BE2C (cell line): ENCODE measurements at regions not wholly inside any gene's neighbourhood (a gene's known extent, or its start where the extent isn't known, plus 50 kb on each side); places are given as distances from the start of the nearest gene placed in this dataset.
"Not testable (repeated sequence)": the region's sequence is repeated elsewhere in the genome, so short reads cannot be mapped to it uniquely, and the experiment has no call there.

Experiments used
- DNase-seq: peaks from one replicate; pipeline ENCODE4 v3.0.0-alpha.2; 2020
- H3K27me3 ChIP-seq: fragments of 250-450 bp; sonication (Bioruptor Pico); 2 replicates; pipeline ENCODE4 v1.5.1; 2020; ENCODE audit warnings: mild to moderate bottlenecking
- H3K36me3 ChIP-seq: fragments of 250-450 bp; sonication (Bioruptor Pico); 2 replicates; pipeline ENCODE4 v1.5.1; 2020; ENCODE audit warnings: mild to moderate bottlenecking
- H3K4me1 ChIP-seq: fragments of 250-450 bp; sonication (Bioruptor Pico); 2 replicates; pipeline ENCODE4 v1.5.1; 2020
- H3K4me3 ChIP-seq: 2 replicates; pipeline ENCODE4 v1.5.1; 2011; ENCODE audit warnings: low read depth, low read length
- H3K9me3 ChIP-seq: fragments of 250-450 bp; sonication (Bioruptor Pico); 2 replicates; pipeline ENCODE4 v1.5.1; 2020
- TF ChIP-seq, protein P1 (sequence below): IDR thresholded peaks from 2 replicates; pipeline ENCODE4 v1.5.1; 2012; ENCODE audit warnings: mild to moderate bottlenecking, low read depth, low read length

- Histone ChIP-seq H3K27me3 (no peaks in the 10 kb centered on the region), H3K4me3 (no peak overlapping the region), H3K9me3 (no peaks in the 10 kb centered on the region), H3K36me3 (no peaks in the 10 kb centered on the region), H3K4me1 (no peaks in the 10 kb centered on the region)
- DNase-seq: no peak
- TF ChIP-seq, protein P1, sequence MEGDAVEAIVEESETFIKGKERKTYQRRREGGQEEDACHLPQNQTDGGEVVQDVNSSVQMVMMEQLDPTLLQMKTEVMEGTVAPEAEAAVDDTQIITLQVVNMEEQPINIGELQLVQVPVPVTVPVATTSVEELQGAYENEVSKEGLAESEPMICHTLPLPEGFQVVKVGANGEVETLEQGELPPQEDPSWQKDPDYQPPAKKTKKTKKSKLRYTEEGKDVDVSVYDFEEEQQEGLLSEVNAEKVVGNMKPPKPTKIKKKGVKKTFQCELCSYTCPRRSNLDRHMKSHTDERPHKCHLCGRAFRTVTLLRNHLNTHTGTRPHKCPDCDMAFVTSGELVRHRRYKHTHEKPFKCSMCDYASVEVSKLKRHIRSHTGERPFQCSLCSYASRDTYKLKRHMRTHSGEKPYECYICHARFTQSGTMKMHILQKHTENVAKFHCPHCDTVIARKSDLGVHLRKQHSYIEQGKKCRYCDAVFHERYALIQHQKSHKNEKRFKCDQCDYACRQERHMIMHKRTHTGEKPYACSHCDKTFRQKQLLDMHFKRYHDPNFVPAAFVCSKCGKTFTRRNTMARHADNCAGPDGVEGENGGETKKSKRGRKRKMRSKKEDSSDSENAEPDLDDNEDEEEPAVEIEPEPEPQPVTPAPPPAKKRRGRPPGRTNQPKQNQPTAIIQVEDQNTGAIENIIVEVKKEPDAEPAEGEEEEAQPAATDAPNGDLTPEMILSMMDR: no peak
These were observed 540.9 kb downstream of the PPP4R3C start for GRCh38 chrX:26922278-26922677.

DNA sequence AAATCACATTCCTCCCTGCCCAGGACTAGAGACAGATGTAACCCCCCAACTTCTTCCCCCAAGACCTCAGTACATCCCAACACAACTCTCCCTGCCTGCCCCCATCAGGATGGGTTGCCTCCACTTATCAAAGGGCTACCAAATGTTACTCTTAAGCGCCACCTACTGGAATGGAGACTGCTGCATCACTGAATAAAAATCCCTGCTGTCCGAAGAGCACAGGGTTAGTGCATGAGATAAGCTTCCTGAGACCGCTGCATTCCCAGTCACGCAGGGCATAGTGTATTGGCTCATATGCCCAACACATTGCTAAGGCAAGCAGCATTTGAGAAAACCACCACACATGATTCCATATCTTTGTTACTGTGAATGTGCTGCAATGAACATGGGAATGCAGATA is 544.5 kb downstream of the PPP4R3C start:
- Histone ChIP-seq H3K9me3 (no peaks in the 10 kb centered on the region), H3K4me1 (no peaks in the 10 kb centered on the region), H3K4me3 (no peak overlapping the region), H3K36me3 (no peaks in the 10 kb centered on the region), H3K27me3 (no peaks in the 10 kb centered on the region)
- no peak for DNase-seq
- TF ChIP-seq, protein P1: peak; percentile 25; the same call in 1 of the 2 replicates

- no peak for DNase-seq
- Histone ChIP-seq H3K9me3 (no peaks in the 10 kb centered on the region), H3K36me3 (no peaks in the 10 kb centered on the region), H3K4me3 (no peak overlapping the region), H3K27me3 (no peaks in the 10 kb centered on the region), H3K4me1 (no peaks in the 10 kb centered on the region)
- TF ChIP-seq, protein P1: no peak
These were observed 546.1 kb downstream of the PPP4R3C start for GRCh38 chrX:26916991-26917390.

DNA sequence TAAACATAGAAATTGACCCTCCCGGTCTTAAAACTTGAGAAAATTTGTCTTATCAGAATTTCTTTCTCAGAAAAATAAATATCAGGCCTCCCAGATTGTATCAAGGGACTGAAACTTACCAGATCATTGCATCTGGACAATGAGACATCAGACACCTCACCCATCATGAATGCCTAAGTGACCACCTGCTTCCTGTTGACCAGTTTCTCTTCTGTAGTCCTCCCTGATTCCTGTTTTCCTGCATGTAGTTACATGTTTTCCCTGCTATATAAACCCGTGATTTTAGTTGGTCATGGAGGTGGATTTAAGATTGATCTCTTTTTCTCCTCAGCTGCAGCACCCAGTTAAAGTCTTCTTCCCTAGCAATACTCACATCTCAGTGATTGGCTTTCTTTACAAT is 548.1 kb downstream of the PPP4R3C start:
- H3K4me1 ChIP-seq: no peaks in the 10 kb centered on the region

DNA sequence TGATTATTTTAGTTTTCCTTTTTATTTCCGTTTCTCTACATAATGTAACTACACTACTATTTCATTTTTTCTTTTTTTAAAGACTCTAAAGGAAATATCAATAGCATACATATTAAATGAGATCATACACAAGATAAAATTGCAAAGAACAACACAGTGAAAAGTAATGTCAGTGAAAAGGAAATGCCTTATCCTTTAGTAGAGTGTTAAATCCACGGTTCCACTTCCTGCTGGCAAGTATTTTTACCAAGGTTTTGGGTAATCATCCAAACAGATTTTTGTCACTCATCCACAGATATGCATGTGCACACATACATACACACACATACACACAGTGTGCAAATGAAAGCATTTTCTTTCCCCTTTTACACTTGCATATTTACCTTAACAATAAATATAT is 548.9 kb downstream of the PPP4R3C start:
- H3K4me1 ChIP-seq: no peaks in the 10 kb centered on the region
- no peaks in the 10 kb centered on the region for H3K27me3 ChIP-seq
- TF ChIP-seq, protein P1: no peak
- no peaks in the 10 kb centered on the region for H3K9me3 ChIP-seq
- H3K4me3 ChIP-seq: no peak overlapping the region
- no peak for DNase-seq
- no peaks in the 10 kb centered on the region for H3K36me3 ChIP-seq

More for the DNA sequence above, 548.1 kb downstream of the PPP4R3C start:
- TF ChIP-seq, protein P1: no peak
- no peaks in the 10 kb centered on the region for H3K9me3 ChIP-seq
- H3K27me3 ChIP-seq: no peaks in the 10 kb centered on the region
- H3K4me3 ChIP-seq: no peak overlapping the region
- no peaks in the 10 kb centered on the region for H3K36me3 ChIP-seq
- DNase-seq: no peak

GRCh38 chrX:26911785-26912184 is 551.4 kb downstream of the PPP4R3C start:
- H3K4me1 ChIP-seq, H3K36me3 ChIP-seq, H3K9me3 ChIP-seq, DNase-seq, H3K4me3 ChIP-seq, H3K27me3 ChIP-seq: not testable (repeated sequence)

- no peak for DNase-seq
- Histone ChIP-seq H3K27me3 (no peaks in the 10 kb centered on the region), H3K36me3 (no peaks in the 10 kb centered on the region), H3K9me3 (no peaks in the 10 kb centered on the region), H3K4me1 (no peaks in the 10 kb centered on the region), H3K4me3 (no peak overlapping the region)
- TF ChIP-seq, protein P1: no peak
These were observed 553.4 kb downstream of the PPP4R3C start for GRCh38 chrX:26909728-26910127.
